ENCODE measurements at regions not wholly inside any gene's neighbourhood (a gene's known extent, or its start where the extent isn't known, plus 50 kb on each side); places are given as distances from the start of the nearest gene placed in this dataset.

GRCh38 chr3:10627884-10628572 is 122.6 kb upstream of the ATP2B2 start:
- Histone ChIP-seq H3K4me1 (no peaks in the 10 kb centered on the region), H3K27me3 (no peaks in the 10 kb centered on the region), H3K9me3 (no peaks in the 10 kb centered on the region), H3K4me3 (no peak overlapping the region), H3K27ac (no peak overlapping the region), H3K36me3 (ENCODE audit: low read depth, missing control alignments) (no peaks in the 10 kb centered on the region)
- WGBS, 2 donors = 67 to 72% methylated on average over 13 of the region's 13 CpGs
- intact Hi-C loops (cut with DNase I; ENCODE audit: low total_unique reads) = no loop called here
- TF ChIP-seq CTCF (IDR thresholded peaks at IDR 0.05) (no peak), POLR2A (IDR thresholded peaks at IDR 0.05) (no peak)
- DNase-seq = no peak

GRCh38 chr3:10628891-10629670 is 123.7 kb upstream of the ATP2B2 start:
- no peak for DNase-seq
- 54 to 67% methylated on average over 30 of the region's 30 CpGs for WGBS, 2 donors

GRCh38 chr3:10629671-10630040 is 124.3 kb upstream of the ATP2B2 start:
- 70 to 74% methylated on average over 7 of the region's 7 CpGs for WGBS, 2 donors
- Histone ChIP-seq H3K4me3 (peak overlapping the region in 1 of 2 donors; percentile 1), H3K4me1 (no peaks in the 10 kb centered on the region), H3K27ac (no peak overlapping the region), H3K27me3 (no peaks in the 10 kb centered on the region), H3K9me3 (no peaks in the 10 kb centered on the region), H3K36me3 (ENCODE audit: low read depth, missing control alignments) (no peaks in the 10 kb centered on the region)
- TF ChIP-seq POLR2A (IDR thresholded peaks at IDR 0.05) = no peak
- no peak for TF ChIP-seq CTCF (IDR thresholded peaks at IDR 0.05)
- no peak for DNase-seq
- intact Hi-C loops (cut with DNase I; ENCODE audit: low total_unique reads) = no loop called here

More at GRCh38 chr3:10628891-10629670, 123.7 kb upstream of the ATP2B2 start:
- TF ChIP-seq POLR2A (IDR thresholded peaks at IDR 0.05) = no peak
- intact Hi-C loops (cut with DNase I; ENCODE audit: low total_unique reads) = no loop called here
- Histone ChIP-seq H3K9me3 (no peaks in the 10 kb centered on the region), H3K4me1 (no peaks in the 10 kb centered on the region), H3K27ac (no peak overlapping the region), H3K4me3 (peak overlapping the region in 1 of 2 donors; percentile 1), H3K36me3 (ENCODE audit: low read depth, missing control alignments) (no peaks in the 10 kb centered on the region), H3K27me3 (no peaks in the 10 kb centered on the region)

GRCh38 chr3:10631224-10631623 is 125.8 kb upstream of the ATP2B2 start:
- intact Hi-C loops (cut with DNase I; ENCODE audit: low total_unique reads) = no loop called here
- Histone ChIP-seq H3K4me3 (no peak overlapping the region), H3K27me3 (no peaks in the 10 kb centered on the region), H3K4me1 (no peaks in the 10 kb centered on the region), H3K27ac (no peak overlapping the region), H3K9me3 (no peaks in the 10 kb centered on the region), H3K36me3 (ENCODE audit: low read depth, missing control alignments) (no peaks in the 10 kb centered on the region)
- WGBS, 2 donors = 95 to 100% methylated on average over 1 of the region's 1 CpG
- DNase-seq = no peak
- TF ChIP-seq POLR2A (IDR thresholded peaks at IDR 0.05) (no peak), CTCF (IDR thresholded peaks at IDR 0.05) (no peak)

GRCh38 chr3:10632125-10632524 is 126.7 kb upstream of the ATP2B2 start:
- H3K4me3 ChIP-seq = no peak overlapping the region
- intact Hi-C loops (cut with DNase I; ENCODE audit: low total_unique reads) = no loop called here
- H3K9me3 ChIP-seq = no peaks in the 10 kb centered on the region
- H3K36me3 ChIP-seq (ENCODE audit: low read depth, missing control alignments) = no peaks in the 10 kb centered on the region
- no peaks in the 10 kb centered on the region for H3K4me1 ChIP-seq
- H3K27me3 ChIP-seq = no peaks in the 10 kb centered on the region
- TF ChIP-seq CTCF (IDR thresholded peaks at IDR 0.05) (no peak), POLR2A (IDR thresholded peaks at IDR 0.05) (no peak)
- no peak for DNase-seq
- no peak overlapping the region for H3K27ac ChIP-seq
- 92 to 94% methylated on average over 6 of the region's 6 CpGs for WGBS, 2 donors

Data from testis (tissue), 2 donors.